NCI-H2196 (cell line): ENCODE measurements at regions not wholly inside any gene's neighbourhood (a gene's known extent, or its start where the extent isn't known, plus 50 kb on each side); places are given as distances from the start of the nearest gene placed in this dataset.

Experiments
- DNase-seq: peaks from one replicate; lab custom pipeline; 2025; ENCODE audit not compliant: unreplicated experiment; lab: John Stamatoyannopoulos, UW

DNA sequence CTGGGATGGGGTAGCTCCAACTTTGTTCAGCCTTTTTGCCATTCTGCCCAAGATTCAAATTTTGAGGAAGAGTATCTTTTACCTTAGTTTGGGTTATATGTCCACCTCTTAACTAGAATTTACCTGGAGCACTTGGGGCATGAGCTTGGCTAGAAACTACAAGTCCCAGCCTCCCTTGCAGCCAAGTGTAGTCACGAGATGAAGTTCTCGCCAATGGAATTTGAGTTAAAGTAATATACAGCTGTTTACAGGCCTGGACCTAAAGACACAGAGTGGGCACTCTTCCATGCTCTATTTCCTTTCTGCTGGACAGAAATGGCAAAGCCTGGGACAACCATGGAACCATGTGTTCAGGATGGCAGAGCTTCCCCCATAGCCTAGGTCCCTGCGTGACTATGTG is 233.6 kb upstream of the GATB start:
- DNase-seq: no peak

- no peak for DNase-seq
Observed at GRCh38 chr4:151993521-151993920, 232.7 kb upstream of the GATB start.

DNA sequence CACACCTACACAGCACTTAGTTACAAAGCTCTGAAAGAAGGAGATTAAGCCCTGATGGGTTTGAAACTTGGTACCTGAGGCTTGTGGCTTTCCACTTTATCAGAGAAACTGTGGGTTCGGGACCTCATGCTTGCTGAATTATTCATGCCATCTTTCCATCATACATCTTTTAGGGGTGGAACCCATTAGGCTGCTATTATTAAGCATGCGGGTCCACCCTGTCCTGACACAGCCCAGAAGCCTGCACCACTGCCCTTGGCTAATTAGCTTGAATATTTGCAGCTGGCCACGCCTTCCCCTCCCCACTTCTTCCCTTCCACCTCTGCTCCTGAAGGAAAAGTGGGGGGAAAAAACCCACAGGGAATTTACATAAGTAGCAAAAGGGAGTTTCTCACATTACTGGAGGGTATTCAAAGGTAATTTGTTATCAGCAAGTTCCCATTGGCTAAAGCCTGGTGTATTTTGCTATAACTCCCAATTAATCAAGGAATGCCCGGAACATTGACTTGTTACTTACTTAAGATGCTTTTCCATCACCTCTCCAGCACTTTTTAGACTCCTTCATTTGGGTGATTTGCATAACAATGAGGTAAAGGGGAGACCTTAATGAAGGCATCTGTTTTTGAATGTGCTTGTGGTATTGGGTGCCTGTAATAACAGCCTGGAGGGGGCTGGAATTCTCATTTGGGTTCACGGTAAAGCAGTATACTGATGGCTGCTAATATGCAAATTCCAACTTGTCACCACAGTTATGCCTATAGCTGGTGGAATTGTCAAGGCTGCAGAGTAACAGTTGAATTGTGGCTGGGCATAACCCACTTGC is 231.7 kb upstream of the GATB start:
- no peak for DNase-seq

DNA sequence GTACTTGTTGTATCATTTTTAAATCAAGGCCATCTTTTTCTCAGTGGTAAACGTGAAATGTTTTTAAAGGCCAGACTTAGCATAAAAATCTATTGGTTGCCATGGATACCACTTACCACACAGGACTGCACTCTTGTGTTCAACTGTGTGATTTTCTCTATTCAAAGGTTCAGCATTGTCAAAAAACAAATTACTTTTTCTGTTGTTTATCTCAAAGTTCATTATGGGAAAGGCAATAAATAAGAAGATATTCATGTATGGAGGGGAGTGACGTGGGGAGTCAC is 231.0 kb upstream of the GATB start:
- DNase-seq: no peak

GRCh38 chr4:151991001-151991883 is 230.4 kb upstream of the GATB start:
- no peak for DNase-seq

- no peak for DNase-seq
Observed at GRCh38 chr4:151990201-151990600, 229.4 kb upstream of the GATB start.

DNA sequence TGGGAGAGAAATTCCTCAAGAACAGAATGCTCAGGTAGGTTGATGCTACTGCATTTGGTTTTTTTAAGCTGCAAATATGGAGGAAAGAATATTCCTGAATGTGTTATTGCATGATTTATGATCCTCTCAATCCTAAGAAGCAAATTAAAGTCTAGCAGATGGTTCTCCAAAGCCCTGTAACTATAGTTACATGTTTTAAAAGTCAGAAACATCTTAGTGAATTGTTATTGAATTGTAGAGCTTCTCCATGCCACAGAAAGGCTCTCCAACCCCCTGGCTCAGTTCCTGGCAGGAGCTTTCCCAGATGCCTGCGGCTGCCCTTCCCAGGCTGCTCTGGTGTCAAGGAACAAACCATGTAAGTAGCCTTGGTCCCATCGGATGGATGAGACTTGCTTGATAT is 227.8 kb upstream of the GATB start:
- DNase-seq: no peak

- DNase-seq: no peak
Observed at GRCh38 chr4:151987606-151988005, 226.8 kb upstream of the GATB start.

- peak; percentile 4 for DNase-seq
Observed at GRCh38 chr4:151983854-151984253, 223.0 kb upstream of the GATB start.

DNA sequence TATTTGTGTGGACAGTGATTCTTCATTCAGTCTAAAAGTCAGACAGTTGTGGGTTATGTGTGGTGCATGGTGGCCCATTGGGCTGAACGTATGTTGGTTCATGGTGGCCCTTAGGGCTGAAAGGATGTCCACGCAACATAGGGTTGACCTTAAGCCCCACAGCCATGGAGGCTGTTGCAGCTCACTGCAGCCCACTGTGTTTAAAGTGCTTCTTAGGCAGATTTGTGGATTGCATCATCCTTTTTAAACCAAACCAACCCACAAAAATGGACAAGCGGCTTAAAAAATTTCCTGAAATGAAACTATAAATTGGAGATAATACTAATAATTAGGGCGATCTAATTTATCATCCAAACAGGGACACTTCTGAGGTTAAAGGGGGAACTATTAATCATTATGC is 219.0 kb upstream of the GATB start:
- DNase-seq: no peak

DNA sequence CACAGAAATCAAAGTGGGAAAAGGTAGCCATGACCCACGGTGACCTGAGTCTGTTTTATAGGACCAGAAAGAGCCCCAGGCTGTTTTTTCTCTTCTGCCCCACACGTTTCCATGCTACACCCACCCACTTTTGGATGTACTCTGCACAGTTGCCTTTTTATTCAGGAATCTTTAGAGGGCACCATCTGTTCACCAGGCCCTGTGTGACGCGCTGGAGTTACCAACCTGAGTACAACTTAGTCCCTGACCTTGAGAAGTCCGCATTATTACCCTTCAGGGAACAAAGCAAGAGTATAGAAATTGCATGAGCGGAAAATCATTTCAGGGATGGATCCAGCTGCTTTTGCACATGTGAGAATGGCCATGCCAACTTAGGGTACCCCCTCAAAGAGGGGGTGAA is 207.8 kb upstream of the GATB start:
- no peak for DNase-seq

DNA sequence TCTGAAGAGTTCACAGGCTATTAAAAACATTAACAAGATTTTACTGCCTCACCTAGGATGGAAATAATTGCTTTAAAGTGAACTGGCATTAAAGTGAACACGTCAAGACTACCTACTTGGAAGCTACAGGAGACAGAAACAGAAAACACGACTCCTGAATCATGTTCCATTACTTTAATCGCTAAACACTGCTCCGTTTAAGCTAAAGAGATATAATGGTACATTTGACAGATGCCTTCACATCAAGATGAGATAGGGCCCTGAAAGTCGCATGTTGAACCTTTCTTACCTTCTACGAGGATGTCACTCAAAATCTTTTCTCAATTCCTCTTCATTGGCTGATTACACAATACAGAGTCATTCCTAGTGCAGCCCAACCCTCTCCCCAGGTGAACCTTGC is 206.3 kb upstream of the GATB start:
- no peak for DNase-seq

DNA sequence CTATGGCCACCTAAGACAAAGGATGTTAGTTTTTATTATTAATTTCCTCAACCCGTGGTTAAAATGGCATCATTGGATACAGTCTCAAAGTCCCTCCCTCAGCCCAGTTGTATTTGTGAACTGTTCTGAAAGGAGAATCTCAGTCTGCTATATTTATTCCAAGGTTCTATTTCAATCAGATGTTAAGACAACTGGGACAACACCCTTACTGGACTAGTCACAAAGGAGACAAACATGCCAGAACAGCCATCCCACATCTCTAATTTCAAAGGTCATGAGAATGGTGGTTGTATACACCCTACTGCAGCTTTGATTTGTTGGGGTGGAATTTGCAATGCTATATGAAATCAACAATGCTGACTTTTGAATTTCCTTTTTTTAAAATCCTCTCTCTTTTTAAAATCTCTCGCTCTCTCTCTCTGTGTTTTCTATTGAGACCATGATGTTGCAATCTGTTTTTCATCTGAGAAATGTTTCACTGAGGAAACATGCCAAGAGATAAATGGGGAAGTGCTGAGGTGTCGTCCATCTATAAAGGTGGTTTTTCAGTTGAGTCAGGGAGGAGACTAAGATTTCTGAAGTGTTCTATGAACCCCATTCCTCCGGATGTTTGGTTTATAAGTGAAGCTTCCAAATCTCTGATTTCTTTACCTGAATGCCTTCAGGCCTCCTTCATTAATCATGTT is 201.5 kb upstream of the GATB start:
- no peak for DNase-seq

- no peak for DNase-seq
Observed at GRCh38 chr4:151961456-151961855, 200.6 kb upstream of the GATB start.

GRCh38 chr4:151960449-151961230 is 199.8 kb upstream of the GATB start:
- no peak for DNase-seq

DNA sequence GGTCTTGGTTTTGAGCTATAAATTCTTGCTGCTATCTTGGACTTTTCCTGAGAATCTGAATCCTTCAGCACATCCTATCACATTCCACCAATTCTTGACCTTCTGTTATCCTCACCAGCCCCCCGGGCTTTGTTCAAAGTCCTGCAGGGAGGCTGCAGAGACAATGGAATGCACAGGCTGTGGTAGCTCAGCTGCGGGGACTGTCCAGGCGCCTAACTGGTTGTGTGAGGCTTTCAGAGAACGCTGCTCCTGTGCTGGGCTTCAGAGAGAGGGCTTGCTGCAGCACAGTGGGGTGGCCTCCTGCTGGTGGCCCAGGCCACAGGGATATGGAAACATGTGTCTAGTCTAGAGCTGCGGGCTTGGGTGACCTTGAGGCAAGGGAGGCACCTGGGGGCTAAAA is 196.3 kb upstream of the GATB start:
- DNase-seq: no peak

DNA sequence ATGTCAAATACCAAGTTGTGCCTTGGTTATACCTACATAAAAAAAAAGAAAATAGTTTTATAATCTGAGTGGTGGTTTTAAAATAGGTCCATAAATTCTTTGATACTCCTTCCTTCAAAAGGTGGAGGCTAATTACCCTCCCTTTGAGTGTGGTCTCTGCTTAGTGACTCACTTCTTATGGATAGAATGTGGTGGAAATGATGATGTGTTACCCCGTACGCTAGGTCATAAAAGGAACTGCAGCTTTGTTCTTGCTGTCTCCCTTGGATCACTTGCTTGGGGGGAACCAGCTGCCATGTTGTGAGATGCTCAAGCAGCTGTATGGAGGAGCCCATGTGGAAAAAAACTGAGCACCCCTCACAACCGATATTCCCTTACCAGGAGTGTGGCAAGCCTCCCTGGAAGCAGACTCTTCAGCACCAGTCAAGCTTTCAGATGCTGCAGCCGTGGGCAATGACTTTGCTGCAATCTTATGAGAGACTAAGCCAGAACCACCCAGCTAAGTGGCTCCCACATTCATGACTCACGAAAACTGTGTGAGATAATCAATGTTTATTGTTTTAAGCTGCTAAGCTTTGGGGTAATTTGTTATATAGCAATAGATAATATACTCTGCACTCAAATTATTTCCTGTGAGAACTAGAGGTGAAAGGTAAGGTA is 195.0 kb upstream of the GATB start:
- no peak for DNase-seq

DNA sequence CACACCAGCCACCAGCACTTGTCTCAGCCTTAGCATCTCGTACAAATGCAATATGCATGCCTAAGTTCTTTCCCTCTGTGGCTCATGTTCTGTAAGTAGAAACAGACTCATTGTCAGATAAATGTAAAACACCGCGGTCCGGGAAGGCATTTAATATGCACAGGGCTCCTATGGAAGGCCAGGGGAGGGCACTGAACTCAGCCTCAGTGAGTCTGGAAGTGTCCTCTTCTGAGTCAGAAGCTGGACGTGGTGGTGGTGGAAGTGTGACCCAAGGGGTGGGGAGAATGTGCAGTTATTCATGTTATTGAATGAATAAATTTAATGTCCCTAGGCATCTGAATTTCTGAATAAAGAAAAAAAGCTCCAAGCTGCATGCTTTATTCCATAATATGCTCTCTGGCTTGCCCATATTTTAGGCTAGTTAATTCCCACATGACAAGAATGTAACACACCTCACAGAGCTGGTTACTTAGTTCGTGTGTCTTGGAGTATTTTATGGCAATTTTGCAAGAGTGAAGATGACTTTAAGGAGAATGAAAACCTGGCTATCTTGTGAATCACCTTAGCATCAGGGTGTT is 193.1 kb upstream of the GATB start:
- no peak for DNase-seq

DNA sequence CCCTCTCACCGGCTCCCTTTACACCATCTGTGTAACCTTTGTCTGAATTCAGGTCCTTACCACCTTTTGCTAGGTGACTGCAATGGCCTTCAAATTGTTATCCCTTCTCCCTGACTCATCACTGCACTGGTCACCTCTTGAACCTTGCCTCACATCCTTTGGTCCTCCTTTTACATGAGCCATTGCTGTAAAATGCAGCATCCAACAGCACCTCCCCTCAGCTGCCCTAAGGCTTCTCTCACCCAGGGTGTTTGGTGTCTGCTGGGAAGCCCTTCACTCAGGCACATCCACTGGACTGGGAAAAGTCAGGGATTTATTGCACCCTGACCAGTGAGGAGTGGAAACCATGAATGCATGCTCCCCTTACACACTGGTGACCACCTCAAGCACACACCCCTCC is 192.5 kb upstream of the GATB start:
- no peak for DNase-seq

DNA sequence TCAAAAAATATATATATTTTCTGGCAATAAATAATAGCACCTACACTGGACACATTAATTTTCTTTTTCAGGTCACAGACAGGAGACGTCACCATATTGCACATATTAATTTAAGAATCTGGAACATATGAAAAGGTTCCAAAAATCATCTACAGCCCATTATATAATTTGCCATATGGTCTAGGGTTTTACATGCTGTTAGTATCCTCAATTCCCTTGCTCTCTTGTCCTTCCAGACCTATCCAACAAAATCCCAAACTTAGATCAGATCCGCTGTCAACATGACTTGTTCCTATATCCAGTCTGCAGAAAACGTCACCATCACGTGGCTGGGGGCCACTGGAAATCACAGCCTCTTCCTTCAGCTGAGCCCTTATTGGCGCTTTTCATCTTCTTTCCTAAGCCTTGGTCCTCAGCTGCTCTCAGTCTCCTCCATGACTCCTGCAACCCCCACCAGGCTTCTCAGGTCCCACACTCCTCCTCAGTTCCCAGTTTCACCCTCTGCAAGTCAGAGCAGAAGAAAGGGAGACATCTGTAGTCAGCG is 192.0 kb upstream of the GATB start:
- DNase-seq: no peak
